ENCODE measurements at regions not wholly inside any gene's neighbourhood (a gene's known extent, or its start where the extent isn't known, plus 50 kb on each side); places are given as distances from the start of the nearest gene placed in this dataset.

- DNase-seq (ENCODE audit: low read depth in 4 of 4, low spot score in 2 of 4) = no peak
Observed at GRCh38 chr12:118606690-118607089, 230.3 kb downstream of the SUDS3 start.

- no peak for DNase-seq (ENCODE audit: low read depth in 4 of 4, low spot score in 2 of 4)
Observed at GRCh38 chr12:118607831-118608230, 231.5 kb downstream of the SUDS3 start.

GRCh38 chr12:118608770-118609344, 232.5 kb downstream of the SUDS3 start:
- no peak for DNase-seq (ENCODE audit: low read depth in 4 of 4, low spot score in 2 of 4)

GRCh38 chr12:118611295-118611694, 234.9 kb downstream of the SUDS3 start:
- no peak for DNase-seq (ENCODE audit: low read depth in 4 of 4, low spot score in 2 of 4)

- DNase-seq (ENCODE audit: low read depth in 4 of 4, low spot score in 2 of 4) = no peak
Observed at GRCh38 chr12:118611770-118612169, 235.4 kb downstream of the SUDS3 start.

GRCh38 chr12:118617611-118618450, 241.5 kb downstream of the SUDS3 start:
- no peak for DNase-seq (ENCODE audit: low read depth in 4 of 4, low spot score in 2 of 4)

GRCh38 chr12:118618695-118619094, 242.3 kb downstream of the SUDS3 start:
- no peak for DNase-seq (ENCODE audit: low read depth in 4 of 4, low spot score in 2 of 4)

- no peak for DNase-seq (ENCODE audit: low read depth in 4 of 4, low spot score in 2 of 4)
Observed at GRCh38 chr12:118625050-118625675, 248.8 kb downstream of the SUDS3 start.

GRCh38 chr12:118633071-118633470, 256.7 kb downstream of the SUDS3 start:
- no peak for DNase-seq (ENCODE audit: low read depth in 4 of 4, low spot score in 2 of 4)

- no peak for DNase-seq (ENCODE audit: low read depth in 4 of 4, low spot score in 2 of 4)
Observed at GRCh38 chr12:118635276-118635675, 258.9 kb downstream of the SUDS3 start.

- DNase-seq (ENCODE audit: low read depth in 4 of 4, low spot score in 2 of 4) = no peak
Observed at GRCh38 chr12:118637767-118638370, 261.5 kb downstream of the SUDS3 start.

- no peak for DNase-seq (ENCODE audit: low read depth in 4 of 4, low spot score in 2 of 4)
Observed at GRCh38 chr12:118641249-118641648, 264.9 kb downstream of the SUDS3 start.

GRCh38 chr12:118645219-118645618, 268.9 kb downstream of the SUDS3 start:
- DNase-seq (ENCODE audit: low read depth in 4 of 4, low spot score in 2 of 4) = peak; percentile 3 to 16 (median 10)

- DNase-seq (ENCODE audit: low read depth in 4 of 4, low spot score in 2 of 4) = no peak
Observed at GRCh38 chr12:118649765-118650585, 273.6 kb downstream of the SUDS3 start.

GRCh38 chr12:118650586-118650960, 274.2 kb downstream of the SUDS3 start:
- no peak for DNase-seq (ENCODE audit: low read depth in 4 of 4, low spot score in 2 of 4)

- DNase-seq (ENCODE audit: low read depth in 4 of 4, low spot score in 2 of 4) = no peak
Observed at GRCh38 chr12:118651487-118651886, 275.1 kb downstream of the SUDS3 start.

- no peak for DNase-seq (ENCODE audit: low read depth in 4 of 4, low spot score in 2 of 4)
Observed at GRCh38 chr12:118655588-118655987, 279.2 kb downstream of the SUDS3 start.

GRCh38 chr12:118680356-118680963, 300.9 kb upstream of the SRRM4 start:
- DNase-seq (ENCODE audit: low read depth in 4 of 4, low spot score in 2 of 4) = no peak

GRCh38 chr12:118682656-118683055, 298.7 kb upstream of the SRRM4 start:
- DNase-seq (ENCODE audit: low read depth in 4 of 4, low spot score in 2 of 4) = no peak

- DNase-seq (ENCODE audit: low read depth in 4 of 4, low spot score in 2 of 4) = peak in 3 of 4 donors; percentile 14 to 53 (median 31)
Observed at GRCh38 chr12:118685983-118686607, 295.2 kb upstream of the SRRM4 start.

Measured in left renal cortex interstitium (tissue), 4 donors.